ENCODE measurements at regions not wholly inside any gene's neighbourhood (a gene's known extent, or its start where the extent isn't known, plus 50 kb on each side); places are given as distances from the start of the nearest gene placed in this dataset.
A peak's percentile ranks its signal among the peaks of the same experiment; 100 is the strongest.

GRCh38 chr2:487186-488079, 189.8 kb downstream of the TMEM18 start:
- Histone ChIP-seq H3K79me1 (ENCODE audit: low read depth, low read length) (no peaks in the 10 kb centered on the region), H3K4ac (replicated peaks; ENCODE audit: insufficient read length, low read depth, low read length) (no peak overlapping the region), H3K4me2 (ENCODE audit: insufficient read depth in 1 of 2, low read depth in 2 of 2, low read length in 2 of 2) (no peak overlapping the region), H2BK120ac (replicated peaks; ENCODE audit: low read depth, low read length) (no peak overlapping the region), H4K8ac (ENCODE audit: extremely low read depth, insufficient read depth, low read length) (no peak overlapping the region; the same call in 1 of the 2 replicates), H3K9ac (replicated peaks in 1 of 4; ENCODE audit: extremely low read depth in 1 of 4, low read depth in 3 of 4, low read length in 3 of 4) (no peak overlapping the region), H2BK20ac (ENCODE audit: low read length) (no peak overlapping the region), H3K9me3 (ENCODE audit: insufficient read depth in 2 of 2, low read depth in 1 of 2, low read length in 1 of 2) (no peaks in the 10 kb centered on the region), H2AK5ac (ENCODE audit: low read depth, low read length) (no peak overlapping the region), H3K4me1 (replicated peaks in 1 of 4; ENCODE audit: control insufficient read depth in 3 of 4, insufficient read depth in 4 of 4, low read length in 3 of 4) (no peaks in the 10 kb centered on the region), H4K91ac (replicated peaks; ENCODE audit: insufficient read length, low read length) (no peak overlapping the region), H4K5ac (ENCODE audit: insufficient read length, low read depth, low read length) (no peak overlapping the region), H3K27ac (ENCODE audit: low read depth, low read length) (no peak overlapping the region), H3K79me2 (ENCODE audit: control insufficient read depth in 1 of 2, insufficient read depth in 2 of 2, low read length in 2 of 2) (no peaks in the 10 kb centered on the region), H3K23me2 (ENCODE audit: low read depth, low read length) (no peaks in the 10 kb centered on the region), H3K23ac (ENCODE audit: insufficient read length) (no peak overlapping the region), H3K18ac (ENCODE audit: extremely low read depth, low read length) (no peak overlapping the region), H2BK5ac (ENCODE audit: low read depth, low read length) (no peak overlapping the region), H3K14ac (ENCODE audit: insufficient read length) (no peak overlapping the region), H3K56ac (replicated peaks; ENCODE audit: insufficient read length, low read depth, low read length) (no peak overlapping the region), H3K27me3 (replicated peaks in 1 of 4; ENCODE audit: control insufficient read depth in 3 of 4, extremely low read depth in 1 of 4, insufficient read depth in 3 of 4, low read length in 3 of 4) (no peaks in the 10 kb centered on the region), H3K4me3 (ENCODE audit: extremely low read depth in 1 of 4, insufficient read depth in 2 of 4, low read depth in 3 of 4, low read length in 4 of 4) (no peak overlapping the region), H2BK12ac (ENCODE audit: low read depth, low read length) (no peak overlapping the region), H2AFZ (ENCODE audit: low read length) (no peak overlapping the region), H2BK15ac (ENCODE audit: low read length) (no peak overlapping the region), H3K36me3 (ENCODE audit: control insufficient read depth in 2 of 4, insufficient read depth in 4 of 4, low read length in 3 of 4) (no peaks in the 10 kb centered on the region), H4K20me1 (replicated peaks in 1 of 2; ENCODE audit: control insufficient read depth in 1 of 2, insufficient read depth in 2 of 2, low read length in 2 of 2) (no peaks in the 10 kb centered on the region)
- CTCF ChIA-PET (ENCODE audit: partially characterized antibody), result interaction anchor here (0.5 to 0.8 kb wide), 2 partner anchors 19 to 38 kb away, joined by 3 read pairs; no protein-coding TSS in a partner anchor
- 88% methylated on average over 18 of the region's 40 CpGs; no CpG with 5 or more reads in 1 of the 2 experiments for WGBS, 2 experiments (ENCODE audit: extremely low coverage in 1 of 2, insufficient coverage in 1 of 2, insufficient read length in 1 of 2, insufficient replicate concordance in 2 of 2, low coverage in 1 of 2, low lambda C conversion rate in 2 of 2, missing lambda C conversion rate in 1 of 2)
- no peak for TF ChIP-seq SP4 (IDR thresholded peaks at IDR 0.05; ENCODE audit: low read length)
- FAIRE-seq, result no peak
- POLR2A ChIA-PET (ENCODE audit: partially characterized antibody), result no interaction called here
- peak in 1 of 2 experiments; percentile 35 for DNase-seq (ENCODE audit: low read depth in 1 of 2, low spot score in 2 of 2)
